HL-60 (cell line): ENCODE measurements at regions not wholly inside any gene's neighbourhood (a gene's known extent, or its start where the extent isn't known, plus 50 kb on each side); places are given as distances from the start of the nearest gene placed in this dataset.
"Not testable (repeated sequence)": the region's sequence is repeated elsewhere in the genome, so short reads cannot be mapped to it uniquely, and the experiment has no call there.

Experiments
- DNase-seq, 2 experiments: peaks; one replicate each; pipeline ENCODE4 v3.0.0-alpha.2; 2010 to 2020; ENCODE audit warnings: low read depth in 1 of 2, low spot score in 1 of 2
- H3K27ac ChIP-seq: fragments of 250-450 bp; sonication (Bioruptor Pico); replicated peaks from 2 replicates; pipeline ENCODE4 v1.5.1; 2020; ENCODE audit warnings: mild to moderate bottlenecking, moderate library complexity
- H3K27me3 ChIP-seq: fragments of 250-450 bp; sonication (Bioruptor Pico); 2 replicates; pipeline ENCODE4 v1.5.1; 2021; ENCODE audit warnings: mild to moderate bottlenecking, moderate library complexity; ENCODE audit not compliant: insufficient read depth, poor library complexity, severe bottlenecking
- H3K4me3 ChIP-seq: replicated peaks from 2 replicates; pipeline ENCODE4 v1.5.1; 2011; ENCODE audit warnings: mild to moderate bottlenecking, control low read depth, low read length; ENCODE audit not compliant: insufficient read depth
- CTCF ChIP-seq: IDR thresholded peaks from one replicate; pipeline ENCODE4 v1.5.1; 2011; ENCODE audit warnings: low read length, control low read depth, inconsistent platforms; ENCODE audit not compliant: insufficient read depth
- GABPA ChIP-seq: IDR thresholded peaks from 2 replicates; pipeline ENCODE4 v1.6.1; 2012; ENCODE audit warnings: low read depth
- POLR2AphosphoS5 ChIP-seq: IDR thresholded peaks from 2 replicates; pipeline ENCODE4 v1.6.1; 2012; ENCODE audit warnings: low read depth
- REST ChIP-seq: IDR thresholded peaks from 2 replicates; pipeline ENCODE4 v1.6.1; 2012; ENCODE audit warnings: low read depth; ENCODE audit not compliant: insufficient replicate concordance
- SPI1 ChIP-seq: IDR thresholded peaks from 2 replicates; pipeline ENCODE4 v1.6.1; 2012; ENCODE audit warnings: low read depth, mild to moderate bottlenecking, borderline replicate concordance

DNA sequence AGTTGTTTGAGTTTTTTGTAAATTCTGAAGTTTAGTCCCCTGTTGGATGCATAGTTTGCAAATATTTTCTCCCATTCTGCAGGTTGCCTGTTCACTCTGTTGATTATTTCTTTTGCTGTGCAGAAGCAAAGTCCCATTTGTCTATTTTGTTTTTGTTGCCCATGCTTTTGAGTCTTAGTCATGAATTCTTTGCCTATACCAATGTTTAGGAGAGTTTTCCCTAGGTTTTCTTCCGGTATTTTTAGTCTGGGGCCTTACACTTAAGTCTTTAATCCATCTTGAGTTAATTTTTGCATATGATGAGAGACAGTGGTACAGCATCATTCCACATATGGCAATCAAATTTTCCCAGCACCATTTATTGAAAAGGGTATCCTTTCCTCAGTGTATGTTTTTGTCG is 405.8 kb upstream of the RPS6KA3 start:
- no peak overlapping the region for H3K4me3 ChIP-seq
- H3K27me3 ChIP-seq = no peaks in the 10 kb centered on the region
- DNase-seq = no peak
- no peak for TF ChIP-seq POLR2AphosphoS5
- no peak for TF ChIP-seq CTCF
- TF ChIP-seq SPI1 = no peak
- no peak for TF ChIP-seq REST
- TF ChIP-seq GABPA = no peak
- H3K27ac ChIP-seq = no peak overlapping the region

GRCh38 chrX:20671746-20672145 is 405.0 kb upstream of the RPS6KA3 start:
- H3K27ac ChIP-seq, H3K27me3 ChIP-seq, DNase-seq, H3K4me3 ChIP-seq: not testable (repeated sequence)

DNA sequence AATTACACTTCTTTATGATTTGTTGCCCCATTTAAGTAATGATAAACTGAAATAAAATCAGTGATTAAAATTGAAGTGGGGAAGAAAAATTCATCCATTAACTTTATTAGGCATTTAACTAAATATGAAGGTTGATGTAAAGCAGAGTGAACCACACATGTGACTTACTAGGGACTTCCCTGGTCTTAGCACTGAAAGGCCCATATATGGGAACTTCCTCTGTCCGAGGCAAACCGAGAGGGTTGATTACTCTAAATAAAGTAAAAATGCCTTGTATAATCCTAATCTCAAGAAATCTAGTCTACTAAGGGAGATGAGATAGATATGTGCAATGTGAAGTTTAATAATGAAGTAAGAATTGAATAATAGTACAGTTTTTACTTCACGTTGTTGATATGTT is 403.9 kb upstream of the RPS6KA3 start:
- no peak for DNase-seq
- Histone ChIP-seq H3K4me3 (no peak overlapping the region), H3K27ac (no peak overlapping the region), H3K27me3 (no peaks in the 10 kb centered on the region)
- TF ChIP-seq GABPA = no peak
- TF ChIP-seq POLR2AphosphoS5 = no peak
- no peak for TF ChIP-seq SPI1
- no peak for TF ChIP-seq REST
- TF ChIP-seq CTCF = no peak

GRCh38 chrX:20668550-20668949 is 401.8 kb upstream of the RPS6KA3 start:
- no peak for TF ChIP-seq REST
- no peak for TF ChIP-seq CTCF
- no peaks in the 10 kb centered on the region for H3K27me3 ChIP-seq
- no peak overlapping the region for H3K4me3 ChIP-seq
- no peak for DNase-seq
- no peak overlapping the region for H3K27ac ChIP-seq
